GM23338 (cell line): ENCODE measurements at regions not wholly inside any gene's neighbourhood (a gene's known extent, or its start where the extent isn't known, plus 50 kb on each side); places are given as distances from the start of the nearest gene placed in this dataset.

ENCODE experiments used
- ATAC-seq: fragments of 200-7000 bp; cut with Tn5 transposase; 3 replicates; pipeline ENCODE4 v1.9.1; 2020
- DNase-seq: peaks from one replicate; pipeline ENCODE4 v3.0.0-alpha.2; 2015; ENCODE audit warnings: low spot score
- H2AFZ ChIP-seq: fragments of 200-600 bp; sonication (generic); 2 replicates; pipeline ENCODE4 v1.8.0; 2016; ENCODE audit warnings: antibody characterized with exemption, mild to moderate bottlenecking, moderate library complexity
- H3F3A ChIP-seq: fragments of 200-600 bp; sonication (generic); replicated peaks from 2 replicates; pipeline ENCODE4 v1.8.0; 2017; ENCODE audit warnings: antibody characterized with exemption, mixed run types, low read depth
- H3K27ac ChIP-seq: fragments of 200-600 bp; sonication (generic); 2 replicates; pipeline ENCODE4 v1.6.1; 2016; ENCODE audit warnings: low read depth
- H3K27me3 ChIP-seq: fragments of 200-600 bp; sonication (generic); 2 replicates; pipeline ENCODE4 v1.8.0; 2016; ENCODE audit warnings: mild to moderate bottlenecking, mixed run types, moderate library complexity; ENCODE audit not compliant: insufficient read depth
- H3K36me3 ChIP-seq: fragments of 200-600 bp; sonication (generic); 2 replicates; pipeline ENCODE4 v1.8.0; 2016; ENCODE audit warnings: mild to moderate bottlenecking; ENCODE audit not compliant: insufficient read depth
- H3K4me1 ChIP-seq: fragments of 200-600 bp; sonication (generic); 2 replicates; pipeline ENCODE4 v1.8.0; 2016; ENCODE audit warnings: mild to moderate bottlenecking, moderate library complexity; ENCODE audit not compliant: insufficient read depth
- H3K4me2 ChIP-seq: fragments of 200-600 bp; sonication (generic); 2 replicates; pipeline ENCODE4 v1.7.1; 2017; ENCODE audit warnings: mixed run types
- H3K4me3 ChIP-seq: fragments of 200-600 bp; sonication (generic); 2 replicates; pipeline ENCODE4 v1.6.1; 2016; ENCODE audit warnings: mixed run types
- H3K79me2 ChIP-seq: fragments of 200-600 bp; sonication (generic); replicated peaks from 2 replicates; pipeline ENCODE4 v1.8.0; 2017; ENCODE audit warnings: mild to moderate bottlenecking; ENCODE audit not compliant: insufficient read depth
- H3K9me2 ChIP-seq: fragments of 200-600 bp; sonication (generic); 2 replicates; pipeline ENCODE4 v1.8.0; 2017; ENCODE audit not compliant: insufficient read depth
- H4K20me1 ChIP-seq: fragments of 200-600 bp; sonication (generic); replicated peaks from 2 replicates; pipeline ENCODE4 v1.8.0; 2017; ENCODE audit warnings: mild to moderate bottlenecking; ENCODE audit not compliant: insufficient read depth
- H3K27ac Mint-ChIP-seq: 2 replicates; pipeline ENCODE4 v1.8.0; 2020; ENCODE audit warnings: inconsistent platforms, mild to moderate bottlenecking, moderate library complexity, mixed read lengths
- H3K27me3 Mint-ChIP-seq: 3 replicates; pipeline ENCODE4 v1.8.0; 2022; ENCODE audit warnings: low read depth, mild to moderate bottlenecking, moderate library complexity, mixed read lengths, inconsistent platforms; ENCODE audit not compliant: insufficient read depth, poor library complexity
- H3K36me3 Mint-ChIP-seq: 3 replicates; pipeline ENCODE4 v1.8.0; 2021; ENCODE audit warnings: low read depth, mild to moderate bottlenecking, inconsistent platforms, moderate library complexity, mixed read lengths
- H3K4me1 Mint-ChIP-seq: 3 replicates; pipeline ENCODE4 v1.8.0; 2020; ENCODE audit warnings: mild to moderate bottlenecking, inconsistent platforms, mixed read lengths
- H3K4me3 Mint-ChIP-seq: 3 replicates; pipeline ENCODE4 v1.8.0; 2021; ENCODE audit warnings: moderate library complexity, mild to moderate bottlenecking, inconsistent platforms, mixed read lengths
- H3K9me3 Mint-ChIP-seq: 3 replicates; pipeline ENCODE4 v1.8.0; 2020; ENCODE audit warnings: moderate library complexity, mild to moderate bottlenecking, inconsistent platforms, mixed read lengths
- CREB1 ChIP-seq: fragments of 250-450 bp; sonication (Bioruptor Pico); IDR thresholded peaks from 2 replicates; pipeline ENCODE4 v1.5.0; 2020; ENCODE audit warnings: low read depth, mild to moderate bottlenecking, moderate library complexity
- EZH2 ChIP-seq: fragments of 200-600 bp; sonication (generic); IDR thresholded peaks from one replicate; pipeline ENCODE4 v1.8.0; 2017; ENCODE audit warnings: antibody characterized with exemption, mild to moderate bottlenecking, low read depth; ENCODE audit not compliant: unreplicated experiment
- EZH2phosphoT487 ChIP-seq: fragments of 200-600 bp; sonication (generic); IDR thresholded peaks from one replicate; pipeline ENCODE4 v1.8.1; 2018; ENCODE audit warnings: antibody characterized with exemption; ENCODE audit not compliant: unreplicated experiment
- JUNB ChIP-seq: IDR thresholded peaks from one replicate; pipeline ENCODE4 v1.6.1; 2016; ENCODE audit warnings: antibody characterized with exemption; ENCODE audit not compliant: unreplicated experiment
- NANOG ChIP-seq: IDR thresholded peaks from 2 replicates; pipeline ENCODE4 v1.6.1; 2016; ENCODE audit warnings: antibody characterized with exemption, borderline replicate concordance
- POLR2AphosphoS5 ChIP-seq: IDR thresholded peaks from 2 replicates; pipeline ENCODE4 v1.6.1; 2016; ENCODE audit warnings: antibody characterized with exemption, low read depth
- STAT1 ChIP-seq: IDR thresholded peaks from one replicate; pipeline ENCODE4 v1.6.1; 2016; ENCODE audit warnings: antibody characterized with exemption; ENCODE audit not compliant: unreplicated experiment
- ZNF331 ChIP-seq: fragments of 250-450 bp; sonication (Bioruptor Pico); IDR thresholded peaks from 2 replicates; pipeline ENCODE4 v1.5.0; 2020; ENCODE audit warnings: low read depth, mild to moderate bottlenecking, moderate library complexity
- ZNF462 ChIP-seq: fragments of 250-450 bp; sonication (Bioruptor Pico); IDR thresholded peaks from 2 replicates; pipeline ENCODE4 v1.5.0; 2020; ENCODE audit warnings: mild to moderate bottlenecking, moderate library complexity

GRCh38 chr7:1345796-1346755 is 113.2 kb downstream of the MICALL2 start (continued):
- no peak for TF ChIP-seq ZNF462 (CRISPR knock-in tag)
- no peak for TF ChIP-seq CREB1 (CRISPR knock-in tag)
- no peak for TF ChIP-seq JUNB
- no peak for TF ChIP-seq POLR2AphosphoS5
- TF ChIP-seq ZNF331 (CRISPR knock-in tag) = no peak
- no peak for TF ChIP-seq NANOG

- H3K4me3 ChIP-seq = no peak overlapping the region
- no peaks in the 10 kb centered on the region for H3K79me2 ChIP-seq
- no peak overlapping the region for H2AFZ ChIP-seq
- Mint-ChIP-seq H3K36me3 (no peaks in the 10 kb centered on the region), H3K4me1 (no peaks in the 10 kb centered on the region), H3K27me3 (peaks cover 6% of the 10 kb centered on the region), H3K9me3 (no peaks in the 10 kb centered on the region; the same call in 2 of the 3 replicates), H3K27ac (no peak overlapping the region), H3K4me3 (no peak overlapping the region)
- H3K36me3 ChIP-seq = no peaks in the 10 kb centered on the region
- no peaks in the 10 kb centered on the region for H3F3A ChIP-seq
- ATAC-seq (no peak), DNase-seq (no peak)
- H3K27ac ChIP-seq = no peak overlapping the region
- H3K4me1 ChIP-seq = no peaks in the 10 kb centered on the region
- H3K27me3 ChIP-seq = no peaks in the 10 kb centered on the region
- H4K20me1 ChIP-seq = no peaks in the 10 kb centered on the region
- H3K4me2 ChIP-seq = no peak overlapping the region
- no peaks in the 10 kb centered on the region for H3K9me2 ChIP-seq
- no peak for TF ChIP-seq JUNB
- no peak for TF ChIP-seq ZNF331 (CRISPR knock-in tag)
- no peak for TF ChIP-seq CREB1 (CRISPR knock-in tag)
- no peak for TF ChIP-seq ZNF462 (CRISPR knock-in tag)
- no peak for TF ChIP-seq STAT1
- no peak for TF ChIP-seq EZH2phosphoT487
- no peak for TF ChIP-seq EZH2
These were observed 112.4 kb downstream of the MICALL2 start for GRCh38 chr7:1346851-1347250.
